GM13976 (cell line): ENCODE measurements at regions not wholly inside any gene's neighbourhood (a gene's known extent, or its start where the extent isn't known, plus 50 kb on each side); places are given as distances from the start of the nearest gene placed in this dataset.

ENCODE experiments used
- DNase-seq: peaks from one replicate; pipeline ENCODE4 v3.0.0; 2012; ENCODE audit warnings: low spot score
- CTCF ChIP-seq: IDR thresholded peaks from 2 replicates; pipeline ENCODE4 v1.5.1; 2012; ENCODE audit warnings: borderline replicate concordance, mild to moderate bottlenecking; ENCODE audit not compliant: insufficient read depth; ENCODE audit errors: extremely low read depth, missing control alignments, control extremely low read depth
- in situ Hi-C: fragments of 300-500 bp; cut with MboI; formaldehyde crosslinking; loops from one replicate; pipeline ENCODE4 v1.12.0; 2022; ENCODE audit warnings: low sequenced_read_pairs, mixed read lengths, inconsistent platforms; ENCODE audit not compliant: unreplicated experiment

- no peak for TF ChIP-seq CTCF
- no peak for DNase-seq
- in situ Hi-C loops, result no loop called here
These were observed 50.6 kb upstream of the TMEM170B start for GRCh38 chr6:11486959-11487358.

- in situ Hi-C loops, result no loop called here
- TF ChIP-seq CTCF, result no peak
- DNase-seq, result no peak
These were observed 51.1 kb upstream of the TMEM170B start for GRCh38 chr6:11486486-11486885.

GRCh38 chr6:11486051-11486450, 51.5 kb upstream of the TMEM170B start:
- in situ Hi-C loops, result no loop called here
- no peak for TF ChIP-seq CTCF
- DNase-seq, result no peak

- no peak for TF ChIP-seq CTCF
- in situ Hi-C loops, result no loop called here
- no peak for DNase-seq
These were observed 52.3 kb upstream of the TMEM170B start for GRCh38 chr6:11485271-11485670.

GRCh38 chr6:11484441-11484840, 53.1 kb upstream of the TMEM170B start:
- in situ Hi-C loops, result no loop called here
- TF ChIP-seq CTCF, result no peak
- DNase-seq, result no peak

GRCh38 chr6:11482616-11483015, 54.9 kb upstream of the TMEM170B start:
- in situ Hi-C loops, result no loop called here
- DNase-seq, result no peak

More at GRCh38 chr6:11482616-11483015, 54.9 kb upstream of the TMEM170B start:
- no peak for TF ChIP-seq CTCF
